Mesendoderm (in vitro differentiated cells): ENCODE measurements at regions not wholly inside any gene's neighbourhood (a gene's known extent, or its start where the extent isn't known, plus 50 kb on each side); places are given as distances from the start of the nearest gene placed in this dataset.

Source experiments
- DNase-seq: peaks from one replicate; pipeline ENCODE4 v3.0.0; 2013
- H2AK5ac ChIP-seq: 2 replicates; pipeline ENCODE4 v1.6.1; 2013; ENCODE audit warnings: low read length, inconsistent platforms
- H2BK120ac ChIP-seq: 2 replicates; pipeline ENCODE4 v1.6.1; 2013; ENCODE audit warnings: low read depth, mild to moderate bottlenecking, low read length, moderate library complexity, mixed read lengths
- H2BK15ac ChIP-seq: replicated peaks from 2 replicates; pipeline ENCODE4 v1.6.1; 2013; ENCODE audit warnings: low read depth, mild to moderate bottlenecking, moderate library complexity
- H2BK5ac ChIP-seq: 2 replicates; pipeline ENCODE4 v1.6.1; 2013; ENCODE audit warnings: low read length, inconsistent platforms
- H3K18ac ChIP-seq: 2 replicates; pipeline ENCODE4 v1.6.1; 2013; ENCODE audit warnings: mild to moderate bottlenecking, low read length, mixed read lengths
- H3K23ac ChIP-seq: one replicate; pipeline ENCODE4 v1.6.1; 2013; ENCODE audit warnings: low read length
- H3K27ac ChIP-seq: 2 replicates; pipeline ENCODE4 v1.5.1; 2013; ENCODE audit warnings: low read depth, mild to moderate bottlenecking, inconsistent platforms, low read length, moderate library complexity
- H3K27me3 ChIP-seq: 2 replicates; pipeline ENCODE4 v1.6.1; 2013; ENCODE audit warnings: low read length, control low read depth, mild to moderate bottlenecking, inconsistent platforms; ENCODE audit not compliant: insufficient read depth, poor library complexity
- H3K36me3 ChIP-seq: 2 replicates; pipeline ENCODE4 v1.6.1; 2013; ENCODE audit warnings: low read length, inconsistent platforms; ENCODE audit not compliant: control insufficient read depth, insufficient read depth
- H3K4ac ChIP-seq: one replicate; pipeline ENCODE4 v1.6.1; 2013; ENCODE audit warnings: low read depth, mild to moderate bottlenecking, low read length, moderate library complexity
- H3K4me1 ChIP-seq: 2 replicates; pipeline ENCODE4 v1.6.1; 2013; ENCODE audit warnings: low read depth, low read length, inconsistent platforms; ENCODE audit not compliant: control insufficient read depth
- H3K4me2 ChIP-seq: 2 replicates; pipeline ENCODE4 v1.6.1; 2013; ENCODE audit warnings: low read length
- H3K4me3 ChIP-seq: 2 replicates; pipeline ENCODE4 v1.5.1; 2013; ENCODE audit warnings: mild to moderate bottlenecking, low read length
- H3K56ac ChIP-seq: one replicate; pipeline ENCODE4 v1.6.1; 2013; ENCODE audit warnings: low read length
- H3K79me1 ChIP-seq: 2 replicates; pipeline ENCODE4 v1.6.1; 2013; ENCODE audit warnings: low read length, inconsistent platforms
- H3K79me2 ChIP-seq: 2 replicates; pipeline ENCODE4 v1.6.1; 2013; ENCODE audit warnings: mild to moderate bottlenecking, low read length; ENCODE audit not compliant: control insufficient read depth, insufficient read depth
- H3K9ac ChIP-seq: 2 replicates; pipeline ENCODE4 v1.6.1; 2013; ENCODE audit warnings: low read length, inconsistent platforms
- H4K5ac ChIP-seq: one replicate; pipeline ENCODE4 v1.6.1; 2013; ENCODE audit warnings: low read length
- H4K8ac ChIP-seq: one replicate; pipeline ENCODE4 v1.6.1; 2013; ENCODE audit warnings: low read depth, mild to moderate bottlenecking, control low read depth, low read length, moderate library complexity
- WGBS: extraction: QIAGEN DNeasy Blood & Tissue Kit; methylation state at CpG from one replicate; pipeline ENCODE4 v1.1.7; 2013; ENCODE audit warnings: low lambda C conversion rate, missing lambda C conversion rate; ENCODE audit not compliant: insufficient coverage; ENCODE audit errors: extremely low coverage; 5-methylcytosine and 5-hydroxymethylcytosine counted together

GRCh38 chr18:2222270-2223185 lies 348.8 kb downstream of the METTL4 start:
- Histone ChIP-seq H4K8ac (no peak overlapping the region), H2BK120ac (no peak overlapping the region), H3K27ac (no peak overlapping the region), H3K79me1 (no peaks in the 10 kb centered on the region), H3K23ac (no peak overlapping the region), H3K4me2 (no peak overlapping the region), H3K4me1 (no peaks in the 10 kb centered on the region), H4K5ac (no peak overlapping the region), H3K56ac (no peak overlapping the region), H3K36me3 (no peaks in the 10 kb centered on the region), H3K9ac (no peak overlapping the region), H3K4ac (no peak overlapping the region), H3K79me2 (no peaks in the 10 kb centered on the region), H3K4me3 (no peak overlapping the region), H3K18ac (no peak overlapping the region), H2BK5ac (no peak overlapping the region), H2BK15ac (no peak overlapping the region), H3K27me3 (no peaks in the 10 kb centered on the region), H2AK5ac (no peak overlapping the region)
- no CpG with 5 or more reads among the region's 5 CpGs for whole genome bisulfite sequencing
- DNase-seq = no peak

GRCh38 chr18:2223449-2223848 lies 347.9 kb downstream of the METTL4 start:
- no peak overlapping the region for H4K8ac ChIP-seq
- no peak overlapping the region for H3K27ac ChIP-seq
- no peaks in the 10 kb centered on the region for H3K79me1 ChIP-seq
- no peak overlapping the region for H3K4me3 ChIP-seq
- H3K36me3 ChIP-seq = no peaks in the 10 kb centered on the region
- H3K4me1 ChIP-seq = no peaks in the 10 kb centered on the region
- no peak overlapping the region for H4K5ac ChIP-seq
- H3K4ac ChIP-seq = no peak overlapping the region
- no peak overlapping the region for H2BK5ac ChIP-seq
- H2BK15ac ChIP-seq = no peak overlapping the region
- H3K56ac ChIP-seq = no peak overlapping the region
- H3K4me2 ChIP-seq = no peak overlapping the region
- H3K79me2 ChIP-seq = no peaks in the 10 kb centered on the region
- no peak overlapping the region for H2AK5ac ChIP-seq
- DNase-seq = peak; percentile 42
- H3K18ac ChIP-seq = no peak overlapping the region
- H3K23ac ChIP-seq = no peak overlapping the region
- WGBS = no CpG with 5 or more reads among the region's 5 CpGs
- no peak overlapping the region for H3K9ac ChIP-seq
- H3K27me3 ChIP-seq = no peaks in the 10 kb centered on the region
- H2BK120ac ChIP-seq = no peak overlapping the region

- H3K4me1 ChIP-seq = no peaks in the 10 kb centered on the region
- no peaks in the 10 kb centered on the region for H3K79me1 ChIP-seq
- H3K36me3 ChIP-seq = no peaks in the 10 kb centered on the region
- no peak overlapping the region for H2AK5ac ChIP-seq
- no peak overlapping the region for H4K8ac ChIP-seq
- H3K4me3 ChIP-seq = no peak overlapping the region
- H3K27me3 ChIP-seq = no peaks in the 10 kb centered on the region
- H2BK120ac ChIP-seq = no peak overlapping the region
- DNase-seq = peak; percentile 53
- H2BK5ac ChIP-seq = no peak overlapping the region
- H3K23ac ChIP-seq = no peak overlapping the region
- H3K18ac ChIP-seq = no peak overlapping the region
- no peak overlapping the region for H3K27ac ChIP-seq
- H2BK15ac ChIP-seq = no peak overlapping the region
- no CpG with 5 or more reads among the region's 2 CpGs for WGBS
- no peak overlapping the region for H4K5ac ChIP-seq
- H3K9ac ChIP-seq = no peak overlapping the region
- no peaks in the 10 kb centered on the region for H3K79me2 ChIP-seq
- no peak overlapping the region for H3K56ac ChIP-seq
- no peak overlapping the region for H3K4me2 ChIP-seq
- no peak overlapping the region for H3K4ac ChIP-seq
Observed at GRCh38 chr18:2223849-2224248, 347.5 kb downstream of the METTL4 start.

GRCh38 chr18:2236232-2236631 lies 335.1 kb downstream of the METTL4 start:
- H3K23ac ChIP-seq = no peak overlapping the region
- no peaks in the 10 kb centered on the region for H3K4me1 ChIP-seq
- no CpG with 5 or more reads among the region's 2 CpGs for WGBS
- H3K9ac ChIP-seq = no peak overlapping the region
- H3K79me1 ChIP-seq = no peaks in the 10 kb centered on the region
- H3K4me3 ChIP-seq = no peak overlapping the region
- no peak overlapping the region for H4K5ac ChIP-seq
- H2AK5ac ChIP-seq = no peak overlapping the region
- H3K27me3 ChIP-seq = no peaks in the 10 kb centered on the region
- no peak overlapping the region for H3K27ac ChIP-seq
- H3K4me2 ChIP-seq = no peak overlapping the region
- no peak overlapping the region for H3K4ac ChIP-seq
- H2BK5ac ChIP-seq = no peak overlapping the region
- no peaks in the 10 kb centered on the region for H3K36me3 ChIP-seq
- no peak overlapping the region for H2BK15ac ChIP-seq
- H3K56ac ChIP-seq = no peak overlapping the region
- no peak for DNase-seq
- H3K79me2 ChIP-seq = no peaks in the 10 kb centered on the region
- no peak overlapping the region for H2BK120ac ChIP-seq
- no peak overlapping the region for H3K18ac ChIP-seq
- H4K8ac ChIP-seq = no peak overlapping the region

- Histone ChIP-seq H3K4me1 (no peaks in the 10 kb centered on the region), H4K5ac (no peak overlapping the region), H2BK5ac (no peak overlapping the region), H3K18ac (no peak overlapping the region), H3K4me2 (no peak overlapping the region), H3K4me3 (no peak overlapping the region), H3K23ac (no peak overlapping the region), H3K9ac (no peak overlapping the region), H2BK120ac (no peak overlapping the region), H3K79me2 (no peaks in the 10 kb centered on the region), H2AK5ac (no peak overlapping the region), H3K56ac (no peak overlapping the region), H2BK15ac (no peak overlapping the region), H3K79me1 (no peaks in the 10 kb centered on the region), H4K8ac (no peak overlapping the region), H3K27me3 (no peaks in the 10 kb centered on the region), H3K36me3 (no peaks in the 10 kb centered on the region), H3K4ac (no peak overlapping the region), H3K27ac (no peak overlapping the region)
- peak; percentile 29 for DNase-seq
- WGBS = no CpG with 5 or more reads among the region's 7 CpGs
Observed at GRCh38 chr18:2237706-2238105, 333.6 kb downstream of the METTL4 start.

GRCh38 chr18:2240311-2240705 lies 331.0 kb downstream of the METTL4 start:
- H3K4me3 ChIP-seq = no peak overlapping the region
- no peaks in the 10 kb centered on the region for H3K79me2 ChIP-seq
- H3K4me1 ChIP-seq = no peaks in the 10 kb centered on the region
- H3K27me3 ChIP-seq = no peaks in the 10 kb centered on the region
- no peaks in the 10 kb centered on the region for H3K79me1 ChIP-seq
- H4K8ac ChIP-seq = no peak overlapping the region
- no peak overlapping the region for H2BK5ac ChIP-seq
- H3K9ac ChIP-seq = no peak overlapping the region
- H2AK5ac ChIP-seq = no peak overlapping the region
- WGBS = no CpG with 5 or more reads among the region's 4 CpGs
- H4K5ac ChIP-seq = no peak overlapping the region
- no peak overlapping the region for H3K27ac ChIP-seq
- H3K23ac ChIP-seq = no peak overlapping the region
- H3K56ac ChIP-seq = no peak overlapping the region
- no peak overlapping the region for H3K4me2 ChIP-seq
- DNase-seq = no peak
- no peak overlapping the region for H2BK120ac ChIP-seq
- H3K4ac ChIP-seq = no peak overlapping the region
- no peaks in the 10 kb centered on the region for H3K36me3 ChIP-seq
- H3K18ac ChIP-seq = no peak overlapping the region
- H2BK15ac ChIP-seq = no peak overlapping the region
